AG10803 (cell line): ENCODE measurements at regions not wholly inside any gene's neighbourhood (a gene's known extent, or its start where the extent isn't known, plus 50 kb on each side); places are given as distances from the start of the nearest gene placed in this dataset.

Experiments
- DNase-seq: peaks from one replicate; pipeline ENCODE4 v3.0.0; 2010; ENCODE audit warnings: low read depth
- H3K4me3 ChIP-seq: 2 replicates; pipeline ENCODE4 v1.5.1; 2011; ENCODE audit warnings: mild to moderate bottlenecking, low read length, control low read depth
- TF ChIP-seq, protein P1 (sequence below): conservative IDR thresholded peaks from 2 replicates; pipeline ENCODE4 v1.5.1; 2011; ENCODE audit warnings: mild to moderate bottlenecking, low read length, control low read depth, inconsistent platforms

DNA sequence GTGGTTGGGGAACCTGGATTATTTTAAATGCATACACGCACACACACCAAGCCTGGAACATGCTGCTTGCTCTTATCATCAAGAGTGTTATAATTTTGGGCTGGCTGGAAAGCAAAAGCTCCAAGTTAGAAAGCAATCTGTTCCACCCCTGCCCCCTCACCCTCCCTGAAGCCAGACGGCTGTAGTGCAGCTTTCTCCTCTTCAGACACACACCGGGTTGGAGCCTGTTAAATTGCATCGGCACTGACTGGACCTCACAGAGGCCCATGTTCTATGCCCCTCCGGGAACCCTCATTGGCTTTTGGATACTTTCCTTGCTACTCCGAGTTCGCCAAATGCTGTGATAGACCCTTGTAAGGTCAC is 90.6 kb upstream of the KCNJ15 start:
- DNase-seq = no peak
- TF ChIP-seq, protein P1, sequence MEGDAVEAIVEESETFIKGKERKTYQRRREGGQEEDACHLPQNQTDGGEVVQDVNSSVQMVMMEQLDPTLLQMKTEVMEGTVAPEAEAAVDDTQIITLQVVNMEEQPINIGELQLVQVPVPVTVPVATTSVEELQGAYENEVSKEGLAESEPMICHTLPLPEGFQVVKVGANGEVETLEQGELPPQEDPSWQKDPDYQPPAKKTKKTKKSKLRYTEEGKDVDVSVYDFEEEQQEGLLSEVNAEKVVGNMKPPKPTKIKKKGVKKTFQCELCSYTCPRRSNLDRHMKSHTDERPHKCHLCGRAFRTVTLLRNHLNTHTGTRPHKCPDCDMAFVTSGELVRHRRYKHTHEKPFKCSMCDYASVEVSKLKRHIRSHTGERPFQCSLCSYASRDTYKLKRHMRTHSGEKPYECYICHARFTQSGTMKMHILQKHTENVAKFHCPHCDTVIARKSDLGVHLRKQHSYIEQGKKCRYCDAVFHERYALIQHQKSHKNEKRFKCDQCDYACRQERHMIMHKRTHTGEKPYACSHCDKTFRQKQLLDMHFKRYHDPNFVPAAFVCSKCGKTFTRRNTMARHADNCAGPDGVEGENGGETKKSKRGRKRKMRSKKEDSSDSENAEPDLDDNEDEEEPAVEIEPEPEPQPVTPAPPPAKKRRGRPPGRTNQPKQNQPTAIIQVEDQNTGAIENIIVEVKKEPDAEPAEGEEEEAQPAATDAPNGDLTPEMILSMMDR = no peak

DNA sequence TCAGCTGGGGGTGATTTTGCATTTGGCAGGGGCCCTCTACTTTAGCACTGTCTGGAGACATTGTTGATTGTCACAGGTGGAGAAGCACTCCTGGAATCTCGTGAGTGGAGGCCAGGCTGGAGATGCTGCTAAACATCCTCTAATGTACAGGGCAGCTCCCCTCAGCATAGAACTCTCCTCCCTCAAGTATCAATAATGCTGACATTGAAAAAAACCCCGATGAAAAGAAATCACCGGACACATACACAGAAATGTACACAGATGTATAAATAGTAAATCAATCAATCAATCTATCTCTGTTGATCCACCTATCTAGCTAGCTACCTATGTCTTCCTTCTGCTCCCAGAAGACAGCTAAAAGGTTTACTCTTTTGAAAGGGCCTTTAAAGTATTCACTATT is 89.4 kb upstream of the KCNJ15 start:
- no peak for DNase-seq

More for the DNA sequence above, 90.6 kb upstream of the KCNJ15 start:
- no peak overlapping the region for H3K4me3 ChIP-seq

DNA sequence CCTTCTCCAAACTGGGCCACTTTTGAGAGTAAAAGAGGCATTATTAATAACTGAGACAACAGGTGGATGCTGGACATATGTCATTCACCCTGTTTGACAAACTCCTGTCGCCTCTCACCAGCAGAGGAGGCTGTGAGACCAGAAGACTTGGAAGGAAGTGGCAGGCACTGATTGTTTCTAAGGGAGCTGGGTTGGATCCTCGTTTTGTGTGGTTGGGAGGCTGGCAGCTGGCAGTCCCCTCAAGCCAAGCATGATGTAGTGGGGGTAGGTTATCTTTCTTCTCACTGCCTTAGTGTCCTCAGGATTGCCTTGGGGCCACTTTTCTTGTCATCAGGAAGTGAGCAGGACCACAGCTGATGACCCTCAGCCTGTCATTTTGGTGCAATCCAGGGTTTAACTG is 86.5 kb upstream of the KCNJ15 start:
- TF ChIP-seq, protein P1 = peak; percentile 79

More for the DNA sequence above, 89.4 kb upstream of the KCNJ15 start:
- no peak overlapping the region for H3K4me3 ChIP-seq
- TF ChIP-seq, protein P1 = no peak

DNA sequence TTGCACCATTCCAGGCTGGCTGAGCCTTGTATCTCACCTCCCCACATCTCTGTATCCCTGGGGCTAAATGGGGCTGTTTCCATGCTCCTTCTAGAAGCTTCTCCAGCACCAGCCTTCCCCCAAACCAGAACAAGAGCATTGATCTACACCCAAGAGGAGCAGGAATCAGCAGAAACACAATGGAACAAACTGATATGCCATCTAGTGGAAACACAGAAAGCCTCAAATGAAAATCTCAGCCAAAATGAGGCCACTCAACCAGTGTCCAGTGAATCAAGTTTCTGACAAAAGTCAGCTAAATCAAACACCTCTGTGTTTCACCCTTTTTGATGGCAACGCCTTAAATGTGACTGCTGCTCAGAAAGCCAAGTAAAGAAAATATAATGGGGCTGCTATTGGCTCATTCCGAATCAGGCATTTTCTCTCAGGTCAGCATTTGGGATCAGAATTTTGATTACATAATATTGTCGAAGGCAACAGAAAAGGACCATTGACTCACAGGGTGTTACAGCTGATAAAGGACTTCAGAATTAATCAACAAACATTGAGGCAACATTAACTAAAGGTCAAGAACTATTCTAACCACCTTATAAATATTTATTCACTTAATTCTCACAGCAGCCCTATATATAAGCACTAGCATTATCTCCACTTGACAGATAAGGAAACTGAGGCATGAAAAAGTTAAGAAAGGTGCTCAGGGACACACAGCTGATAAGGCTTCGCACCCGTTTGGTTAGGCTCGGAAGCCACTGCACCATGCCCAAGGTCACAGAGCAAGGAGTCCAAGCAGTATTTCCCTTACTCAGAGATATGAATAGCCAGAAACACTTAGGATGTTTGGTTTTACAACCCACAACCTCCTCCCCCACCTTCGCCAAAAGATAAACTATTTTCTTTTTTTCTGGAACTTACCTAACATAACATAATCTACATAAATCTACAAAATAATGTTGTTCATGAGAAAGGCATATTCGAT is 85.8 kb upstream of the KCNJ15 start:
- DNase-seq = no peak
- TF ChIP-seq, protein P1 = peak; percentile 46
- no peak overlapping the region for H3K4me3 ChIP-seq

More for the DNA sequence above, 86.5 kb upstream of the KCNJ15 start:
- H3K4me3 ChIP-seq = no peak overlapping the region
- peak; percentile 64 for DNase-seq

DNA sequence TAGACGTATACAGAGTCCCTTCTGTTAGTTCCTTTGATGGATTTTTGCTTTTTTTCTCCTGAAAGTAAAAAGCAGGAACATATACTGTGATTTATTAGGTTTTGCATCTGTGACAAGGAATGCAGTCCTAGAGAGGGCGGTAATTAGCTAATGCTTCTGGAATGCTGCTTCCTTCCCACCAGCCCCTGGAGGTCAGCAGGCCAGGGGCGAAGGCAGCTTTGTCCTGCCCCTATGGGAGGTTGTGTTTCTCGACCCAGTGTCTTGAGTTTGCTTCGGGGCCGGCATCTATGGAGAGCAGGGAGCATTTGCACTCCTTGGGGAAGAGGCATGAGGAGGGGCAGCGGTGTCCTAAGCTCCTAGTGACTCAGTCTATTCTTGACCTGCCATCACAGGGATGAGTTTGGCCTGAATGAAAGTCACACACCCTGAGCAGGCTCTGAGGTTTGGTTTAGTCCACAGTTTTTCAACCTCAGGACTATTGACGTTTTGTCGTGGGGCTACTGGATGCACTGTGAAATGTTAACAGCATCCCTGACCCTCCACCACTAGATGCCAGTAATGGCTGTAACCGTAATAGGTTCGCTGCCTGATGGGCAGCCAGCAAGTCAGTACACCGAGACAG is 85.0 kb upstream of the KCNJ15 start:
- TF ChIP-seq, protein P1 = peak; percentile 25
- no peak overlapping the region for H3K4me3 ChIP-seq
- peak; percentile 67 for DNase-seq

DNA sequence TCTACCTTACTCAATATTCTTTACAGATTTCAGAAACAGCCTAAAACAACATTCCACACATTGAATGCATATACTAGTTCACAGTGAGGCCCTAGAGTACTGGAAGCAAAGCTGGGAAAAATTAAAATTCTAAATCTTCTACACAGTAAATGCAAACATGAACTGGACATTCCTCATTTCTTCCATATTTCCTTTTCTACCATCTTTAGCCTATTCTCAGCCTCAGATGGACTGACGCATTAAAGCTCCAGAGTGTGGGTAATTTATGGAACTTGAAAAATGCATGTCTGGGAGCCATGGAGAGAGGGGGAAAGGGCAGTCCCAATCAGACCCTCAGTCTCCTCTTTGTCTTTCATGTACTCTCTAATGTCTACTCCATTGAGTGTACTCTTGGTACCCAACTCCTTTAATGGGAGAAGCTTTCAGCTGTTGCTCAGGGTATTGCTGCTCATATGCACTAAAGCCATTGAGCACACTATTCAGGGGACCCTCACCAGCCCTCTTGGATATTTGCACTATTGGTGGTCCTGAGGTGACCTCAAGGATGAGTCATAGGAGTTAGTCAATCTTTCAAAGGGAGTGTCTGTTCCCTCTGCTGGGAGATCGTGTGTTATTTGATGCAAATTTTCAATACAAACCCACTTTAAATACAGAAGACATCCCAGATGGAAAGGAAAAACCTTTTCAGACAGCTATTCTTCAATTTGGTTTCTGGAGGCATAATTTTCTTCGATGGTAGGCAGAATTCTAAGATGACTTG is 83.3 kb upstream of the KCNJ15 start:
- TF ChIP-seq, protein P1 = no peak
- DNase-seq = no peak
- no peak overlapping the region for H3K4me3 ChIP-seq
